ENCODE measurements at regions not wholly inside any gene's neighbourhood (a gene's known extent, or its start where the extent isn't known, plus 50 kb on each side); places are given as distances from the start of the nearest gene placed in this dataset.

DNA sequence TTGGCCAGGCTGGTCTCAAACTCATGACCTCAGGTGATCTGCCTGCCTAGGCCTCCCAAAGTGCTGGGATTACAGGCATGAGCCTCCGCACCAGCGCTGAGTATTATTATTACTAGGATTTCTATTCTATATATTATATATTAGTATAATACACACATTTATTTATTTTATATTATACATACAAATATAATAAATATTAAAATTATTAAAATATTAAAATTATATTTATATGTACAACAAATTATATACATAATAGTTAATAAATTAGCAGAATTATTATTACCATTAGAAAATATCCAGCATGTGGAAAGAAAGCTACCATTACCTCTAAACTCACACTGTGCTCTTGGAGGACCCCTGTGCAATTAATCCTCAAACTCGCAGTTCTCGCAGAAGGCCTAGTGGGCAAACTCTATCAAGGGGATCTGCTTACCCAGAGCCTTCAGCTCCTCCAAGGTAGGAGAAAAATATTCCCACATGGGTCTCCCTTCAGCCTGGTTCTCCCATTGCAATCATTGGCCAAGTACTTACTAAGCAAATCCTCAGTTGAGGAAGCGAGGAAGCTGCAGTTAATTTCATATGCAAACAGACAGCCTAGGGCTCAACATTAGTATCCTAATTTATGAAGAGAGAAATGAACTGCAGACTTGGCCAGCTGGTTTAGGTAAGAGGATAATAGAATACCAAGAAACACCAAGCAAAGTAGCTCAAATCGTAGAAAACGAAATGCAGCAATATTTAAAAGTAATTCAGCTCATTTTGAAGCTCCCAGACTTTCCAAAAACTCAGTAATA lies 241.4 kb upstream of the IRX5 start:
- H3K9me3 Mint-ChIP-seq = no peaks in the 10 kb centered on the region
- no peak overlapping the region for H3K4me3 Mint-ChIP-seq
- no peaks in the 10 kb centered on the region for H3K4me1 Mint-ChIP-seq
- TF ChIP-seq, protein P1, sequence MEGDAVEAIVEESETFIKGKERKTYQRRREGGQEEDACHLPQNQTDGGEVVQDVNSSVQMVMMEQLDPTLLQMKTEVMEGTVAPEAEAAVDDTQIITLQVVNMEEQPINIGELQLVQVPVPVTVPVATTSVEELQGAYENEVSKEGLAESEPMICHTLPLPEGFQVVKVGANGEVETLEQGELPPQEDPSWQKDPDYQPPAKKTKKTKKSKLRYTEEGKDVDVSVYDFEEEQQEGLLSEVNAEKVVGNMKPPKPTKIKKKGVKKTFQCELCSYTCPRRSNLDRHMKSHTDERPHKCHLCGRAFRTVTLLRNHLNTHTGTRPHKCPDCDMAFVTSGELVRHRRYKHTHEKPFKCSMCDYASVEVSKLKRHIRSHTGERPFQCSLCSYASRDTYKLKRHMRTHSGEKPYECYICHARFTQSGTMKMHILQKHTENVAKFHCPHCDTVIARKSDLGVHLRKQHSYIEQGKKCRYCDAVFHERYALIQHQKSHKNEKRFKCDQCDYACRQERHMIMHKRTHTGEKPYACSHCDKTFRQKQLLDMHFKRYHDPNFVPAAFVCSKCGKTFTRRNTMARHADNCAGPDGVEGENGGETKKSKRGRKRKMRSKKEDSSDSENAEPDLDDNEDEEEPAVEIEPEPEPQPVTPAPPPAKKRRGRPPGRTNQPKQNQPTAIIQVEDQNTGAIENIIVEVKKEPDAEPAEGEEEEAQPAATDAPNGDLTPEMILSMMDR (IDR thresholded peaks at IDR 0.05; ENCODE audit: unreplicated experiment in 3 of 3) = no peak
- H3K36me3 Mint-ChIP-seq (ENCODE audit: low read depth) = no peaks in the 10 kb centered on the region
- peaks cover 17% of the 10 kb centered on the region for H3K27me3 Mint-ChIP-seq (ENCODE audit: low read depth)
- H3K27ac Mint-ChIP-seq = no peak overlapping the region

DNA sequence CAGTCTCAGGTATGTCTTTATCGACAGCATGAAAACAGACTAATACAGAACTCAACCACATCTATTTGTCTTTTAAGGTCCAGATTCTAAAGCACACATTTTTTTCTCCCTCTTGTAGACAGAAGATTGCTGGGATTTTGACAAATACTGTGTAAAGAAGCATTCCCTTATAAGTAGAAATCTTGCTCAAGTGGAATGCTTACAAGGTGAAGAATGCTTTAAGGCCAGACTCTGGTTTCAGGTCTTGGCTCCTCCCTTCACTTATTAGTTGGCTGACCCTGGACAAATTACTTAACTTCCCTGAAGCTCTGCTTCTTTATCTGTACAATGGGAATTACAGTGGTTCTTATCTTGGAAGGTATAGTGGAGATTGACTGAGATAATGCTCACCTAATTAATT lies 242.3 kb upstream of the IRX5 start:
- no peak overlapping the region for H3K27ac Mint-ChIP-seq
- no peaks in the 10 kb centered on the region for H3K36me3 Mint-ChIP-seq (ENCODE audit: low read depth)
- no peaks in the 10 kb centered on the region for H3K4me1 Mint-ChIP-seq
- no peaks in the 10 kb centered on the region for H3K9me3 Mint-ChIP-seq
- TF ChIP-seq, protein P1 (IDR thresholded peaks at IDR 0.05; ENCODE audit: unreplicated experiment in 3 of 3) = no peak
- H3K27me3 Mint-ChIP-seq (ENCODE audit: low read depth) = peaks cover 18% of the 10 kb centered on the region
- H3K4me3 Mint-ChIP-seq = no peak overlapping the region

DNA sequence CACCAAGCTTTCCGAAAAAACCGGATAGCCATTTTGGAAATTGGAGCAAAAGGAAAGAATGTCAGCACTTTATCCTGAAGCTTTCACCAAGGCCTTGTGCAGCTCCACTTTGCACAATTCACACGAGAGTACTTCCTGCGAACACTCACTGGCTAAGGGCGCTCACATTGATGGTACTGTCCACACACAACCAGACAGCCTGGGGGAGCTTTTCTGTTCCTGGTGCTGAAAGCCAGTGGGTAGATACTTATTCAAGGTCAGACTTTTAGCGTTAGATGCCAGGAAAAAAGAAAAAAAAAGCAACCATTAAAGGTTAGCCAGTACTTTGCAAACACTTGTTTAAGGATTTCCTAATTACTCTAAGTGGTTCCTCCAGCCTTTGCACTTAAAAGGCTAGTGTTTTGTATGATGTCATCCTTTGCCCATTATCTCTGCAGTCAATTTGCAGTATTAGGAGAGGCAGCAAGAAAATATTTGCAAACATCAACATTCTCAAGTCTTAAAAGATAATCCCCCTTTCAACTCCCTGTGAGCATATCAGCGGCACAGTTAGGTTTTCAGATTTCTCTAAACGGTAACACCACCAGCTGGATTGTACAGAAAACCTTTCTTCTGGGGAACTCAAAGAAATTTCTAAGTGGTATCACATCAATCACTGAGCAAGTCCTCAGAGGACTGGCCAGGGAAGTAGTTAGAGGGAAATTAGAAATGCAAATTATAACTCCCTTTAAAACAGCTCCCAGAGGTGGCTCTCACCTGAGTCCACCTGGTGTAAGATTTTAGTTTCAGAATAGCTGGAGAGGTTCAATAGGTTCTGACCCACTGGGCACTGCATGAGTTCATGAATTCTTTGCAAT lies 243.4 kb upstream of the IRX5 start:
- no peak overlapping the region for H3K27ac Mint-ChIP-seq
- no peaks in the 10 kb centered on the region for H3K9me3 Mint-ChIP-seq
- H3K4me1 Mint-ChIP-seq = no peaks in the 10 kb centered on the region
- H3K4me3 Mint-ChIP-seq = no peak overlapping the region
- TF ChIP-seq, protein P1 (IDR thresholded peaks at IDR 0.05; ENCODE audit: unreplicated experiment in 3 of 3) = no peak
- no peaks in the 10 kb centered on the region for H3K36me3 Mint-ChIP-seq (ENCODE audit: low read depth)
- peaks cover 18% of the 10 kb centered on the region for H3K27me3 Mint-ChIP-seq (ENCODE audit: low read depth)

DNA sequence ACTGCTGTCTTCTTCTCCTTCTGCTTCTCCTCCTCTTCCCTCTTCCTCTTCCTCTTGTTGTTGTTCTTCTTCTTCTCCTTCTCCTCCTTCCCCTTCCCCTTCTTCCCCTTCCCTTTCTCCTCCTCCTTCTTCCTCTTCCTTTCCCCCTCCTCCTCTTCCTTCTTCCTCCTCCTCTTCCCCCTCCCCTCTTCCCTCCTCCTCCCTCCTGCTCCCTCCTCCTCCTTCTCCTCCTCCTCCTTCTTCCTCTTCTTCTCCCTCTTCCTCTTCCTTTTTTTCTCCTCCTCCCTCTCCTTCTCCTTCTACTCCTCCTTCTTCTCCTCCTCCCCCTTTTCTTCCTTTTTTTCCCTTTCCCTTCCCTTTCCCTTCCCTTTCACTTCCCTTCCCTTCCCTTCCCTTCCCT lies 245.0 kb upstream of the IRX5 start:
- H3K27ac Mint-ChIP-seq = no peak overlapping the region
- peaks cover 18% of the 10 kb centered on the region for H3K27me3 Mint-ChIP-seq (ENCODE audit: low read depth)
- H3K9me3 Mint-ChIP-seq = no peaks in the 10 kb centered on the region
- TF ChIP-seq, protein P1 (IDR thresholded peaks at IDR 0.05; ENCODE audit: unreplicated experiment in 3 of 3) = no peak
- no peaks in the 10 kb centered on the region for H3K4me1 Mint-ChIP-seq
- H3K36me3 Mint-ChIP-seq (ENCODE audit: low read depth) = no peaks in the 10 kb centered on the region
- no peak overlapping the region for H3K4me3 Mint-ChIP-seq

DNA sequence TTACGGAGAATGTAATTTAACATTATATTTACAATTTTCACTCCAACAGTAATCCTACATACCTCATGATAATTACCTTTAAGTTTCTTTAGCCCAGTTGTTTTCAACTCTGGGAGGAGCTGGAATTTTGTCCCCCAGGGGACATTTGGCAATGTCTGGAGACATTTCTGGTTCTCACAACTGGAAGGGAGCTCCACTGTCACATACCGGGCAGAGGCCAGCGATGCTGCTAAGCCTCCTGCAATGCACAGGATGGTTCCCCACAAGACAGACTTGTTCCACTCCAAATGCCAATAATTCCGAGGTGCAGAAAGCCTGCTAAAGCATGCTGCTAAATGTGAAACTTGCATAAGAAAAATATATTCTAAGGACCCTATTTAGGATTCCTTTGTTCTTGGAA lies 251.1 kb upstream of the IRX5 start:
- H3K36me3 Mint-ChIP-seq (ENCODE audit: low read depth) = no peaks in the 10 kb centered on the region
- H3K9me3 Mint-ChIP-seq = no peaks in the 10 kb centered on the region
- TF ChIP-seq, protein P1 (IDR thresholded peaks at IDR 0.05; ENCODE audit: unreplicated experiment in 3 of 3) = no peak
- no peak overlapping the region for H3K27ac Mint-ChIP-seq
- peaks cover 4% of the 10 kb centered on the region for H3K27me3 Mint-ChIP-seq (ENCODE audit: low read depth)
- H3K4me3 Mint-ChIP-seq = no peak overlapping the region
- no peaks in the 10 kb centered on the region for H3K4me1 Mint-ChIP-seq
